ENCODE measurements at regions not wholly inside any gene's neighbourhood (a gene's known extent, or its start where the extent isn't known, plus 50 kb on each side); places are given as distances from the start of the nearest gene placed in this dataset.

- Histone ChIP-seq H3K4me3 (no peak overlapping the region), H3K4me1 (no peaks in the 10 kb centered on the region), H3K36me3 (no peaks in the 10 kb centered on the region), H3K27me3 (no peaks in the 10 kb centered on the region), H3K27ac (no peak overlapping the region), H3K9me3 (peaks cover 13% of the 10 kb centered on the region in 2 donors)
- TF ChIP-seq POLR2AphosphoS5 (IDR thresholded peaks at IDR 0.05) (no peak), POLR2A (IDR thresholded peaks at IDR 0.05) (no peak)
- TF ChIP-seq, protein P1, sequence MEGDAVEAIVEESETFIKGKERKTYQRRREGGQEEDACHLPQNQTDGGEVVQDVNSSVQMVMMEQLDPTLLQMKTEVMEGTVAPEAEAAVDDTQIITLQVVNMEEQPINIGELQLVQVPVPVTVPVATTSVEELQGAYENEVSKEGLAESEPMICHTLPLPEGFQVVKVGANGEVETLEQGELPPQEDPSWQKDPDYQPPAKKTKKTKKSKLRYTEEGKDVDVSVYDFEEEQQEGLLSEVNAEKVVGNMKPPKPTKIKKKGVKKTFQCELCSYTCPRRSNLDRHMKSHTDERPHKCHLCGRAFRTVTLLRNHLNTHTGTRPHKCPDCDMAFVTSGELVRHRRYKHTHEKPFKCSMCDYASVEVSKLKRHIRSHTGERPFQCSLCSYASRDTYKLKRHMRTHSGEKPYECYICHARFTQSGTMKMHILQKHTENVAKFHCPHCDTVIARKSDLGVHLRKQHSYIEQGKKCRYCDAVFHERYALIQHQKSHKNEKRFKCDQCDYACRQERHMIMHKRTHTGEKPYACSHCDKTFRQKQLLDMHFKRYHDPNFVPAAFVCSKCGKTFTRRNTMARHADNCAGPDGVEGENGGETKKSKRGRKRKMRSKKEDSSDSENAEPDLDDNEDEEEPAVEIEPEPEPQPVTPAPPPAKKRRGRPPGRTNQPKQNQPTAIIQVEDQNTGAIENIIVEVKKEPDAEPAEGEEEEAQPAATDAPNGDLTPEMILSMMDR (IDR thresholded peaks at IDR 0.05), result no peak
- intact Hi-C loops (cut with DNase I; ENCODE audit: low total_unique reads), result no loop called here
- DNase-seq (ENCODE audit: low spot score in 2 of 2), result no peak
These were observed 166.6 kb downstream of the VAPA start for GRCh38 chr18:10080372-10080771.

- Histone ChIP-seq H3K4me3 (no peak overlapping the region), H3K9me3 (peaks cover 13% of the 10 kb centered on the region in 2 donors), H3K36me3 (no peaks in the 10 kb centered on the region), H3K4me1 (no peaks in the 10 kb centered on the region), H3K27me3 (no peaks in the 10 kb centered on the region), H3K27ac (no peak overlapping the region)
- no peak for DNase-seq (ENCODE audit: low spot score in 2 of 2)
- intact Hi-C loops (cut with DNase I; ENCODE audit: low total_unique reads), result no loop called here
- TF ChIP-seq, protein P1 (IDR thresholded peaks at IDR 0.05), result no peak
- TF ChIP-seq POLR2A (IDR thresholded peaks at IDR 0.05) (no peak), POLR2AphosphoS5 (IDR thresholded peaks at IDR 0.05) (no peak)
These were observed 167.7 kb downstream of the VAPA start for GRCh38 chr18:10081492-10081891.

DNA sequence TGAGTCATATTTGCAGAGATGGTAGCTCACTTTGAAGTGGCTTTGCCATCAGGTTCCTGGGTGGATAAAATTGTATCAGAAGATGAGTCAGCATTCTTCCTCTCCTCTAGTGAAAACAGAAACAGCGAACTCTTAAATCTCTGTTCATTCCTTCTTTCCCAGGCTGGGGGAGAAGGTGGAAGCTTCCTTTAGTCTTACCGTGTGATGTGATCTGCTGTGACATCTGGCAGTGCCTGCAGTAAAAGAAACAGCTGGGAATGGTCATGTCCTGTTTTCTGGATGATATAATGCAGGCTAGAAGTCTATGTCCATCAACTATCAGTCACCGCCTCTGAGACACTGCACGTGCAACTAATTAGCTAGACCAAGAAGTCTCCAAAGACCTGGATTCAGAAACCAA, 171.6 kb downstream of the VAPA start:
- DNase-seq (ENCODE audit: low spot score in 2 of 2), result no peak
- TF ChIP-seq POLR2A (IDR thresholded peaks at IDR 0.05) (no peak), POLR2AphosphoS5 (IDR thresholded peaks at IDR 0.05) (no peak)
- TF ChIP-seq, protein P1 (IDR thresholded peaks at IDR 0.05), result no peak
- intact Hi-C loops (cut with DNase I; ENCODE audit: low total_unique reads), result no loop called here
- Histone ChIP-seq H3K36me3 (no peaks in the 10 kb centered on the region), H3K4me1 (no peaks in the 10 kb centered on the region), H3K4me3 (no peak overlapping the region), H3K27me3 (no peaks in the 10 kb centered on the region), H3K27ac (no peak overlapping the region), H3K9me3 (peaks cover 13% of the 10 kb centered on the region in 2 donors)

DNA sequence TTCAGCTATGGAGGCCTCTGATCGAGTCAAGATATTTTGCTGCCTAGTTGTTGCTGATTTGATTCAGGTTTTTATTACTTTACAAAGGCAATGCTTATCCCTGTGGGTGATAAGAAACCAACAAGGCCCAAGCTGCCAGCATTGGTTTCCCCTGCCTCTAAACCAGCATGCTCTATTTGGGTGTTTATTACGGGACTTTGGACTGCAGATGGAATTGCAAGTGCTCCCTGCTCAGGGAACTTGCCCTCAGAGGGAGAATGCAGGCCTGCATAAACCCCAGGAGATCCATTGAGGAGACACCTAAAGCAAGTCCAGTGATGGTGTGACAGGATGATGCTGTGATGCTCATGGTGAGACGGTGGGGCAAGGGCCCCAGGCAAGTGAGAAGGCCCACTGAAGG, 172.1 kb downstream of the VAPA start:
- DNase-seq (ENCODE audit: low spot score in 2 of 2), result no peak
- H3K27me3 ChIP-seq, result no peaks in the 10 kb centered on the region
- peaks cover 13% of the 10 kb centered on the region in 2 donors for H3K9me3 ChIP-seq
- H3K27ac ChIP-seq, result no peak overlapping the region
- TF ChIP-seq POLR2AphosphoS5 (IDR thresholded peaks at IDR 0.05) (no peak), POLR2A (IDR thresholded peaks at IDR 0.05) (no peak)
- TF ChIP-seq, protein P1 (IDR thresholded peaks at IDR 0.05), result no peak
- H3K36me3 ChIP-seq, result no peaks in the 10 kb centered on the region
- no peak overlapping the region for H3K4me3 ChIP-seq
- intact Hi-C loops (cut with DNase I; ENCODE audit: low total_unique reads), result no loop called here
- no peaks in the 10 kb centered on the region for H3K4me1 ChIP-seq

GRCh38 chr18:10086458-10087210, 172.8 kb downstream of the VAPA start:
- Histone ChIP-seq H3K4me1 (no peaks in the 10 kb centered on the region), H3K4me3 (no peak overlapping the region), H3K27me3 (no peaks in the 10 kb centered on the region), H3K9me3 (peaks cover 13% of the 10 kb centered on the region in 2 donors), H3K36me3 (no peaks in the 10 kb centered on the region), H3K27ac (no peak overlapping the region)
- peak in 1 of 2 donors; percentile 41 for DNase-seq (ENCODE audit: low spot score in 2 of 2)
- TF ChIP-seq POLR2A (IDR thresholded peaks at IDR 0.05) (no peak), POLR2AphosphoS5 (IDR thresholded peaks at IDR 0.05) (no peak)
- TF ChIP-seq, protein P1 (IDR thresholded peaks at IDR 0.05), result no peak
- intact Hi-C loops (cut with DNase I; ENCODE audit: low total_unique reads), result no loop called here

Data from breast epithelium (tissue), 4 donors.